WTC11 (cell line): ENCODE measurements at regions not wholly inside any gene's neighbourhood (a gene's known extent, or its start where the extent isn't known, plus 50 kb on each side); places are given as distances from the start of the nearest gene placed in this dataset.

Source experiments
- ELF4 ChIP-seq: sonication (generic); formaldehyde crosslinking; IDR thresholded peaks from 2 replicates; pipeline ENCODE4 v1.8.1; 2022; ENCODE audit warnings: low read depth, mild to moderate bottlenecking, moderate library complexity, missing genetic modification reagents
- GABPB1 ChIP-seq: sonication (generic); formaldehyde crosslinking; IDR thresholded peaks from 2 replicates; pipeline ENCODE4 v1.8.1; 2023; ENCODE audit warnings: mild to moderate bottlenecking, missing genetic modification reagents
- GRHL2 ChIP-seq: fragments of 250-450 bp; sonication (Bioruptor Pico); IDR thresholded peaks from 2 replicates; pipeline ENCODE4 v1.8.0; 2022; ENCODE audit warnings: mild to moderate bottlenecking, moderate library complexity; ENCODE audit not compliant: insufficient replicate concordance, severe bottlenecking
- NR2C2 ChIP-seq: sonication (generic); formaldehyde crosslinking; IDR thresholded peaks from 2 replicates; pipeline ENCODE4 v1.8.0; 2022; ENCODE audit warnings: mild to moderate bottlenecking, missing genetic modification reagents
- TCF7 ChIP-seq: sonication (generic); formaldehyde crosslinking; IDR thresholded peaks from 2 replicates; pipeline ENCODE4 v1.8.0; 2022; ENCODE audit warnings: mild to moderate bottlenecking, low read depth, missing genetic modification reagents, moderate library complexity
- ZNF232 ChIP-seq: sonication (generic); formaldehyde crosslinking; IDR thresholded peaks from 2 replicates; pipeline ENCODE4 v1.8.0; 2022; ENCODE audit warnings: mild to moderate bottlenecking, missing genetic modification reagents
- ZNF317 ChIP-seq: sonication (generic); formaldehyde crosslinking; IDR thresholded peaks from 2 replicates; pipeline ENCODE4 v1.8.1; 2023; ENCODE audit warnings: low read depth, mild to moderate bottlenecking, moderate library complexity, missing genetic modification reagents, borderline replicate concordance
- ZNF671 ChIP-seq: fragments of 250-450 bp; sonication (Bioruptor Pico); IDR thresholded peaks from 2 replicates; pipeline ENCODE4 v1.8.0; 2021; ENCODE audit warnings: mild to moderate bottlenecking
- TF ChIP-seq, protein P1 (sequence below): fragments of 200-600 bp; IDR thresholded peaks from 2 replicates; pipeline ENCODE4 v1.8.0; 2022; ENCODE audit warnings: antibody characterized with exemption
- TF ChIP-seq, protein P2 (sequence below): fragments of 250-450 bp; sonication (Bioruptor Pico); IDR thresholded peaks from 2 replicates; pipeline ENCODE4 v1.9.0; 2021; ENCODE audit warnings: mild to moderate bottlenecking, borderline replicate concordance
- TF ChIP-seq, protein P3 (sequence below): fragments of 250-450 bp; sonication (Bioruptor Pico); IDR thresholded peaks from 2 replicates; pipeline ENCODE4 v1.9.0; 2021; ENCODE audit warnings: mild to moderate bottlenecking
- TF ChIP-seq, protein P4 (sequence below): sonication (generic); formaldehyde crosslinking; IDR thresholded peaks from 2 replicates; pipeline ENCODE4 v1.8.1; 2023; ENCODE audit warnings: mild to moderate bottlenecking, missing genetic modification reagents

DNA sequence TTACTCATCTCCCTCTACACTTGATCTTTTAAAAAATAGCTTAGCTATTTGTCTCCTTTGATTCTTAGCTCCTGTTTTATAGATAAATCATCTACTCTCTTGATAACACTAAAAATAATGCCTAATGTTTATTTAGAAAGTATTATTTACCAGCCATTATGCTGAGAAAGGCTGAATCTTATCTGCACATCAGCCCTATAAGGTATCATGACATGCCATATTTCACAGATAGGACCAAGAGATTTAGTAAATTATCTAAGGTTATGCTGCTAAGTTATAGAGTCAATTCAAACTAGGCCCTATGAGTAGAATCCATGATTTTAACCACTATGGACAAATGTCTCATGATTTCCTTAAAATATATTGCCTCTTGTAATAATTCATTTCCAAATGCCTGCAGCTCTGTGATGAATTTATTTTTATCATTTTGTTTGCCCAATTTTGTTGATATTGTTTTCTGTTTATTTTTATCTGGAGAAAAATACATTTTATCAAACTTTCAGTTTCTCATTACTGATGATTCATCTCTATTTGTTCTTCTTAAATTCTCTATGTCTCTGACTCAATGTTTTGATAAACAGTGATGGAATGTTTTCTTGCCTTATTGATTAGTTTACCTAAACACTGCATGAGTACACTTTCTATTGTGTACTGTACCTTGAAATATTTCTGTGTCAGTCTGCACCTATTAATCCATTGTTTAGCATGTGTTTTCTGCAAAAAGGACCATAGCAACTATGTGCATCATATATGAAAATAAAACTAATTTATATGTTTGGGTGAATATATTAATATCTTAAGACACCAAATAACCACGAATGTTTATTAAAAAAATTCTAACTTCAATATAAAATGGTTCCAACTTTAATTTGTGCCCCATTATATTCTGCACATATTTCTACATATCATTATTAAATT is 300.8 kb downstream of the CDH9 start:
- TF ChIP-seq, protein P1, sequence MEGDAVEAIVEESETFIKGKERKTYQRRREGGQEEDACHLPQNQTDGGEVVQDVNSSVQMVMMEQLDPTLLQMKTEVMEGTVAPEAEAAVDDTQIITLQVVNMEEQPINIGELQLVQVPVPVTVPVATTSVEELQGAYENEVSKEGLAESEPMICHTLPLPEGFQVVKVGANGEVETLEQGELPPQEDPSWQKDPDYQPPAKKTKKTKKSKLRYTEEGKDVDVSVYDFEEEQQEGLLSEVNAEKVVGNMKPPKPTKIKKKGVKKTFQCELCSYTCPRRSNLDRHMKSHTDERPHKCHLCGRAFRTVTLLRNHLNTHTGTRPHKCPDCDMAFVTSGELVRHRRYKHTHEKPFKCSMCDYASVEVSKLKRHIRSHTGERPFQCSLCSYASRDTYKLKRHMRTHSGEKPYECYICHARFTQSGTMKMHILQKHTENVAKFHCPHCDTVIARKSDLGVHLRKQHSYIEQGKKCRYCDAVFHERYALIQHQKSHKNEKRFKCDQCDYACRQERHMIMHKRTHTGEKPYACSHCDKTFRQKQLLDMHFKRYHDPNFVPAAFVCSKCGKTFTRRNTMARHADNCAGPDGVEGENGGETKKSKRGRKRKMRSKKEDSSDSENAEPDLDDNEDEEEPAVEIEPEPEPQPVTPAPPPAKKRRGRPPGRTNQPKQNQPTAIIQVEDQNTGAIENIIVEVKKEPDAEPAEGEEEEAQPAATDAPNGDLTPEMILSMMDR, result no peak
- TF ChIP-seq NR2C2 (CRISPR knock-in tag) (no peak), GABPB1 (CRISPR knock-in tag) (no peak), ZNF671 (no peak), ZNF232 (CRISPR knock-in tag) (no peak), TCF7 (CRISPR knock-in tag) (no peak), ZNF317 (CRISPR knock-in tag) (no peak), GRHL2 (no peak), ELF4 (no peak)
- TF ChIP-seq, protein P2, sequence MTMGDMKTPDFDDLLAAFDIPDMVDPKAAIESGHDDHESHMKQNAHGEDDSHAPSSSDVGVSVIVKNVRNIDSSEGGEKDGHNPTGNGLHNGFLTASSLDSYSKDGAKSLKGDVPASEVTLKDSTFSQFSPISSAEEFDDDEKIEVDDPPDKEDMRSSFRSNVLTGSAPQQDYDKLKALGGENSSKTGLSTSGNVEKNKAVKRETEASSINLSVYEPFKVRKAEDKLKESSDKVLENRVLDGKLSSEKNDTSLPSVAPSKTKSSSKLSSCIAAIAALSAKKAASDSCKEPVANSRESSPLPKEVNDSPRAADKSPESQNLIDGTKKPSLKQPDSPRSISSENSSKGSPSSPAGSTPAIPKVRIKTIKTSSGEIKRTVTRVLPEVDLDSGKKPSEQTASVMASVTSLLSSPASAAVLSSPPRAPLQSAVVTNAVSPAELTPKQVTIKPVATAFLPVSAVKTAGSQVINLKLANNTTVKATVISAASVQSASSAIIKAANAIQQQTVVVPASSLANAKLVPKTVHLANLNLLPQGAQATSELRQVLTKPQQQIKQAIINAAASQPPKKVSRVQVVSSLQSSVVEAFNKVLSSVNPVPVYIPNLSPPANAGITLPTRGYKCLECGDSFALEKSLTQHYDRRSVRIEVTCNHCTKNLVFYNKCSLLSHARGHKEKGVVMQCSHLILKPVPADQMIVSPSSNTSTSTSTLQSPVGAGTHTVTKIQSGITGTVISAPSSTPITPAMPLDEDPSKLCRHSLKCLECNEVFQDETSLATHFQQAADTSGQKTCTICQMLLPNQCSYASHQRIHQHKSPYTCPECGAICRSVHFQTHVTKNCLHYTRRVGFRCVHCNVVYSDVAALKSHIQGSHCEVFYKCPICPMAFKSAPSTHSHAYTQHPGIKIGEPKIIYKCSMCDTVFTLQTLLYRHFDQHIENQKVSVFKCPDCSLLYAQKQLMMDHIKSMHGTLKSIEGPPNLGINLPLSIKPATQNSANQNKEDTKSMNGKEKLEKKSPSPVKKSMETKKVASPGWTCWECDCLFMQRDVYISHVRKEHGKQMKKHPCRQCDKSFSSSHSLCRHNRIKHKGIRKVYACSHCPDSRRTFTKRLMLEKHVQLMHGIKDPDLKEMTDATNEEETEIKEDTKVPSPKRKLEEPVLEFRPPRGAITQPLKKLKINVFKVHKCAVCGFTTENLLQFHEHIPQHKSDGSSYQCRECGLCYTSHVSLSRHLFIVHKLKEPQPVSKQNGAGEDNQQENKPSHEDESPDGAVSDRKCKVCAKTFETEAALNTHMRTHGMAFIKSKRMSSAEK (CRISPR knock-in tag), result no peak
- TF ChIP-seq, protein P3, sequence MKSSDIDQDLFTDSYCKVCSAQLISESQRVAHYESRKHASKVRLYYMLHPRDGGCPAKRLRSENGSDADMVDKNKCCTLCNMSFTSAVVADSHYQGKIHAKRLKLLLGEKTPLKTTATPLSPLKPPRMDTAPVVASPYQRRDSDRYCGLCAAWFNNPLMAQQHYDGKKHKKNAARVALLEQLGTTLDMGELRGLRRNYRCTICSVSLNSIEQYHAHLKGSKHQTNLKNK (CRISPR knock-in tag), result no peak
- TF ChIP-seq, protein P4, sequence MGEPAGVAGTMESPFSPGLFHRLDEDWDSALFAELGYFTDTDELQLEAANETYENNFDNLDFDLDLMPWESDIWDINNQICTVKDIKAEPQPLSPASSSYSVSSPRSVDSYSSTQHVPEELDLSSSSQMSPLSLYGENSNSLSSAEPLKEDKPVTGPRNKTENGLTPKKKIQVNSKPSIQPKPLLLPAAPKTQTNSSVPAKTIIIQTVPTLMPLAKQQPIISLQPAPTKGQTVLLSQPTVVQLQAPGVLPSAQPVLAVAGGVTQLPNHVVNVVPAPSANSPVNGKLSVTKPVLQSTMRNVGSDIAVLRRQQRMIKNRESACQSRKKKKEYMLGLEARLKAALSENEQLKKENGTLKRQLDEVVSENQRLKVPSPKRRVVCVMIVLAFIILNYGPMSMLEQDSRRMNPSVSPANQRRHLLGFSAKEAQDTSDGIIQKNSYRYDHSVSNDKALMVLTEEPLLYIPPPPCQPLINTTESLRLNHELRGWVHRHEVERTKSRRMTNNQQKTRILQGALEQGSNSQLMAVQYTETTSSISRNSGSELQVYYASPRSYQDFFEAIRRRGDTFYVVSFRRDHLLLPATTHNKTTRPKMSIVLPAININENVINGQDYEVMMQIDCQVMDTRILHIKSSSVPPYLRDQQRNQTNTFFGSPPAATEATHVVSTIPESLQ (CRISPR knock-in tag), result no peak
